OCI-LY7 (cell line): ENCODE measurements at regions not wholly inside any gene's neighbourhood (a gene's known extent, or its start where the extent isn't known, plus 50 kb on each side); places are given as distances from the start of the nearest gene placed in this dataset.

Experiments used
- BruUV-seq: library from RNA; stranded (reverse); fragments of 400-500 nt; replicated peaks from 2 replicates; lab custom pipeline; 2021; lab: Mats Ljungman, UMichigan
- CTCF ChIA-PET: fragments of 300-600 bp; sonication (Branson Sonifier 250); formaldehyde crosslinking; loops from one replicate; lab custom pipeline; 2022; ENCODE audit warnings: antibody characterized with exemption; ENCODE audit not compliant: unreplicated experiment; lab: Charles Lee
- POLR2A ChIA-PET: fragments of 300-600 bp; sonication (Branson Sonifier 250); formaldehyde crosslinking; loops from one replicate; lab custom pipeline; 2022; ENCODE audit warnings: antibody characterized with exemption; lab: Charles Lee
- DNase-seq: peaks from one replicate; pipeline ENCODE4 v3.0.0-alpha.2; 2015; ENCODE audit warnings: low spot score
- H2AFZ ChIP-seq: fragments of 200-600 bp; sonication (generic), shearing (Covaris generic); 2 replicates; pipeline ENCODE4 v1.6.1; 2014; ENCODE audit warnings: mild to moderate bottlenecking, antibody characterized with exemption, low read length, moderate library complexity
- H3K27ac ChIP-seq: fragments of 200-600 bp; sonication (generic); 2 replicates; pipeline ENCODE4 v1.5.1; 2014; ENCODE audit warnings: mixed run types, low read depth, mild to moderate bottlenecking, moderate library complexity, low read length, inconsistent platforms; ENCODE audit not compliant: poor library complexity, severe bottlenecking
- H3K36me3 ChIP-seq: fragments of 200-600 bp; sonication (generic); 2 replicates; pipeline ENCODE4 v1.6.1; 2014; ENCODE audit warnings: mild to moderate bottlenecking, antibody characterized with exemption, low read length, moderate library complexity, mixed read lengths; ENCODE audit not compliant: insufficient read depth
- H3K4me1 ChIP-seq: fragments of 200-600 bp; sonication (generic); 2 replicates; pipeline ENCODE4 v1.5.1; 2014; ENCODE audit warnings: mild to moderate bottlenecking, low read length; ENCODE audit not compliant: insufficient read depth, poor library complexity, severe bottlenecking
- H3K4me2 ChIP-seq: fragments of 200-600 bp; sonication (generic); 2 replicates; pipeline ENCODE4 v1.6.1; 2014; ENCODE audit warnings: mild to moderate bottlenecking, low read length
- H3K4me3 ChIP-seq: fragments of 200-600 bp; sonication (generic); 2 replicates; pipeline ENCODE4 v1.5.1; 2014; ENCODE audit warnings: mild to moderate bottlenecking, low read depth, low read length; ENCODE audit not compliant: poor library complexity, severe bottlenecking
- H3K79me2 ChIP-seq: fragments of 200-600 bp; sonication (generic); 2 replicates; pipeline ENCODE4 v1.6.1; 2016; ENCODE audit warnings: low read depth, mild to moderate bottlenecking, low read length, moderate library complexity, mixed read lengths; ENCODE audit not compliant: insufficient read depth
- H3K9me2 ChIP-seq: fragments of 200-600 bp; sonication (generic); 2 replicates; pipeline ENCODE4 v1.6.1; 2016; ENCODE audit warnings: mild to moderate bottlenecking, low read length, mixed read lengths; ENCODE audit not compliant: insufficient read depth
- H3K9me3 ChIP-seq: fragments of 200-600 bp; sonication (generic); 2 replicates; pipeline ENCODE4 v1.6.1; 2014; ENCODE audit warnings: mild to moderate bottlenecking, mixed run types, low read length, mixed read lengths
- H4K20me1 ChIP-seq: fragments of 200-600 bp; sonication (generic); 2 replicates; pipeline ENCODE4 v1.6.1; 2014; ENCODE audit warnings: mild to moderate bottlenecking, antibody characterized with exemption, low read length, moderate library complexity, mixed read lengths; ENCODE audit not compliant: insufficient read depth
- CTCF ChIP-seq: fragments of 200-600 bp; sonication (generic); conservative IDR thresholded peaks from 2 replicates; pipeline ENCODE4 v1.5.1; 2014; ENCODE audit warnings: mild to moderate bottlenecking, antibody characterized with exemption, low read length, moderate library complexity, mixed read lengths
- EZH2phosphoT487 ChIP-seq: fragments of 200-600 bp; sonication (generic); IDR thresholded peaks from 2 replicates; pipeline ENCODE4 v1.6.1; 2018; ENCODE audit warnings: low read depth, borderline replicate concordance, mild to moderate bottlenecking, mixed run types, antibody characterized with exemption, low read length, moderate library complexity, mixed read lengths
- intact Hi-C: fragments of 100-400 bp; cut with micrococcal nuclease; formaldehyde crosslinking; loops from one replicate; pipeline ENCODE4 v1.10.0; 2022; ENCODE audit not compliant: unreplicated experiment

- intact Hi-C loops, result no loop called here
- DNase-seq, result no peak
Measured at GRCh38 chr3:104696470-104696869, 670.2 kb upstream of the ALCAM start.

GRCh38 chr3:104711406-104711805 lies 655.3 kb upstream of the ALCAM start:
- no peak for TF ChIP-seq CTCF
- no peak for TF ChIP-seq EZH2phosphoT487
- ChIA-PET POLR2A (interaction anchor here (1.0 to 1.5 kb wide), 2 partner anchors 9 to 16 kb away, joined by 3 to 4 read pairs; no protein-coding TSS in a partner anchor), CTCF (no interaction called here)
- no TSS peak for BruUV-seq
- no peaks in the 10 kb centered on the region for H3K9me2 ChIP-seq
- intact Hi-C loops, result no loop called here
- no peak for DNase-seq
- H3K4me1 ChIP-seq, result no peaks in the 10 kb centered on the region
- H2AFZ ChIP-seq, result no peak overlapping the region
- no peaks in the 10 kb centered on the region for H3K36me3 ChIP-seq
- no peak overlapping the region for H3K4me3 ChIP-seq
- H4K20me1 ChIP-seq, result no peaks in the 10 kb centered on the region
- no peaks in the 10 kb centered on the region for H3K79me2 ChIP-seq
- H3K4me2 ChIP-seq, result no peak overlapping the region
- no peaks in the 10 kb centered on the region for H3K9me3 ChIP-seq
- H3K27ac ChIP-seq, result no peak overlapping the region

More at GRCh38 chr3:104696470-104696869, 670.2 kb upstream of the ALCAM start:
- ChIA-PET CTCF (no interaction called here), POLR2A (no interaction called here)
- TF ChIP-seq CTCF (no peak), EZH2phosphoT487 (no peak)
- Histone ChIP-seq H3K36me3 (no peaks in the 10 kb centered on the region), H2AFZ (no peak overlapping the region), H3K9me3 (no peaks in the 10 kb centered on the region), H3K9me2 (no peaks in the 10 kb centered on the region), H3K4me3 (no peak overlapping the region), H4K20me1 (no peaks in the 10 kb centered on the region), H3K79me2 (no peaks in the 10 kb centered on the region), H3K4me1 (no peaks in the 10 kb centered on the region), H3K27ac (no peak overlapping the region), H3K4me2 (no peak overlapping the region)
- no TSS peak for BruUV-seq

GRCh38 chr3:104715972-104716371 lies 650.7 kb upstream of the ALCAM start:
- no TSS peak for BruUV-seq
- DNase-seq, result no peak
- Histone ChIP-seq H4K20me1 (no peaks in the 10 kb centered on the region), H3K4me2 (no peak overlapping the region), H3K4me1 (peaks cover 13% of the 10 kb centered on the region), H3K9me2 (no peaks in the 10 kb centered on the region), H3K27ac (no peak overlapping the region), H3K4me3 (no peak overlapping the region), H3K9me3 (no peaks in the 10 kb centered on the region), H2AFZ (no peak overlapping the region), H3K36me3 (no peaks in the 10 kb centered on the region), H3K79me2 (no peaks in the 10 kb centered on the region)
- ChIA-PET CTCF (no interaction called here), POLR2A (interaction anchor here (0.6 kb wide), 1 partner anchor 57 kb away, joined by 3 read pairs; no protein-coding TSS in a partner anchor)
- no peak for TF ChIP-seq CTCF
- no peak for TF ChIP-seq EZH2phosphoT487
- intact Hi-C loops, result no loop called here
